T-helper 2 cell treated with Interferon-gamma antibody and Interleukin-4, amounts not matched to agents 5 μg/mL and 100 μg/mL, for 36 hours (primary cell): ENCODE measurements at regions not wholly inside any gene's neighbourhood (a gene's known extent, or its start where the extent isn't known, plus 50 kb on each side); places are given as distances from the start of the nearest gene placed in this dataset.

Experiments used
- DNase-seq: peaks from one replicate; pipeline ENCODE4 v3.0.0; 2021; ENCODE audit warnings: low spot score
- H3K27ac Mint-ChIP-seq: one replicate; pipeline ENCODE4 v1.8.0; 2021; ENCODE audit warnings: mild to moderate bottlenecking, mixed read lengths
- H3K27me3 Mint-ChIP-seq: one replicate; pipeline ENCODE4 v1.8.0; 2021; ENCODE audit warnings: low read depth, mixed read lengths
- H3K36me3 Mint-ChIP-seq: one replicate; pipeline ENCODE4 v1.8.0; 2021; ENCODE audit warnings: low read depth, mixed read lengths
- H3K4me1 Mint-ChIP-seq: one replicate; pipeline ENCODE4 v1.8.0; 2021; ENCODE audit warnings: low read depth, mixed read lengths
- H3K4me3 Mint-ChIP-seq: one replicate; pipeline ENCODE4 v1.8.0; 2022; ENCODE audit warnings: mild to moderate bottlenecking, moderate library complexity, mixed read lengths
- H3K9me3 Mint-ChIP-seq: one replicate; pipeline ENCODE4 v1.8.0; 2021; ENCODE audit warnings: mixed read lengths

GRCh38 chr5:118778941-118779340, 209.4 kb downstream of the DTWD2 start:
- no peak for DNase-seq
- no peak overlapping the region for H3K4me3 Mint-ChIP-seq
- H3K36me3 Mint-ChIP-seq = no peaks in the 10 kb centered on the region
- H3K27me3 Mint-ChIP-seq = no peaks in the 10 kb centered on the region
- no peak overlapping the region for H3K27ac Mint-ChIP-seq
- no peaks in the 10 kb centered on the region for H3K4me1 Mint-ChIP-seq
- H3K9me3 Mint-ChIP-seq = no peaks in the 10 kb centered on the region

DNA sequence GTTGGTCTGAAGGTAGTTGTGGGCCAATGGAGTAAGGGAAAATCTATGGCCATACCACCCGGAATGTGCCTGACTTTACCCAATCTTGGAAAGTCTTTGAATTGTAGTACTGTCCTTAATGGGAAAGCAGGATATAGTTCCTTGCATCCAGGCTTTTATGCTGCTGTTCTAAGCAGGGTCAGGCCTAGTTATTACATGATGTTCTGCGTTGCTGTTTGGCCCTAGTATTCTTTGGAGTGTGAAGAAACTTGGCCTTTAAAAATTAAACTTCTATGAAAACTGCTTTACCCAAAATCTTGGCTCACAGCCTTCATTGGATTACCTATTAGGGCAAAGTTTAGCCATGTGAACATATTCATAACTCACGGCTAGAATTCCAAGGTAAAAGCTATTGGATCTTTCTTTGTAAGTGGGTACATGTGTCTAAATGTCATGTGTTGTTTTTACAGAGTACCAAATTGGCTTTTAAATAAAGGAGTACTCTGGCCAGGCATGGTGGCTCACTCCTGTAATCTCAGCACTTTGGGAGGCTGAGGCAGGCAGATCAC, 211.1 kb downstream of the DTWD2 start:
- Mint-ChIP-seq H3K27me3 (no peaks in the 10 kb centered on the region), H3K4me3 (no peak overlapping the region), H3K4me1 (no peaks in the 10 kb centered on the region), H3K9me3 (no peaks in the 10 kb centered on the region), H3K36me3 (no peaks in the 10 kb centered on the region), H3K27ac (no peak overlapping the region)
- DNase-seq = no peak

DNA sequence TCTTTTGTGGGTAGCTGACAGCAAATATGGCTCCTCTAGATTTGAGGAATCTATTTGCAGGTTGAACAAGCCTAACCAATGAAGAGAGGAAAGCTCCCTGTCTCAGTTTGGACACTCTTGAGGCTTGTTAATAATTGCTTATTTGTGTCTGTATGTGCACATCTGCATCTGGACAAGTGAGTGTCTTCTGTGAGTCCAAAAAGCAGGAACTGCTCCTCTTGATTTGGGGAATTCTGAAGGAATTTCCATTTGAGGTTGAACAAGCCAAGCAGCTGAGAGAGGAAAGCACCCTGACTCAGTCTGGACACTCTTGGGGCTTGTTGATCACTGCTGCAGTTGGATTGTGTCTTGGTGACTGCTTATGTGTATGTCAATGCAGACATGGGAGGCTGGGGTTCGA, 211.6 kb downstream of the DTWD2 start:
- Mint-ChIP-seq H3K9me3 (no peaks in the 10 kb centered on the region), H3K36me3 (no peaks in the 10 kb centered on the region), H3K27ac (no peak overlapping the region), H3K27me3 (no peaks in the 10 kb centered on the region), H3K4me3 (no peak overlapping the region), H3K4me1 (no peaks in the 10 kb centered on the region)
- no peak for DNase-seq

GRCh38 chr5:118775790-118776499, 212.4 kb downstream of the DTWD2 start:
- H3K4me3 Mint-ChIP-seq = no peak overlapping the region
- H3K27ac Mint-ChIP-seq = no peak overlapping the region
- DNase-seq = no peak
- H3K36me3 Mint-ChIP-seq = no peaks in the 10 kb centered on the region
- H3K4me1 Mint-ChIP-seq = no peaks in the 10 kb centered on the region
- H3K9me3 Mint-ChIP-seq = no peaks in the 10 kb centered on the region
- no peaks in the 10 kb centered on the region for H3K27me3 Mint-ChIP-seq

- Mint-ChIP-seq H3K9me3 (peaks cover 4% of the 10 kb centered on the region), H3K27ac (no peak overlapping the region), H3K36me3 (no peaks in the 10 kb centered on the region), H3K4me1 (no peaks in the 10 kb centered on the region), H3K4me3 (no peak overlapping the region), H3K27me3 (no peaks in the 10 kb centered on the region)
- no peak for DNase-seq
These were observed 219.7 kb downstream of the DTWD2 start for GRCh38 chr5:118768607-118769175.

GRCh38 chr5:118762291-118762690, 226.1 kb downstream of the DTWD2 start:
- no peaks in the 10 kb centered on the region for H3K36me3 Mint-ChIP-seq
- no peak overlapping the region for H3K4me3 Mint-ChIP-seq
- H3K4me1 Mint-ChIP-seq = no peaks in the 10 kb centered on the region
- H3K9me3 Mint-ChIP-seq = peaks cover 4% of the 10 kb centered on the region
- no peak overlapping the region for H3K27ac Mint-ChIP-seq
- no peaks in the 10 kb centered on the region for H3K27me3 Mint-ChIP-seq
- no peak for DNase-seq

GRCh38 chr5:118761814-118762213, 226.5 kb downstream of the DTWD2 start:
- peaks cover 4% of the 10 kb centered on the region for H3K9me3 Mint-ChIP-seq
- no peak overlapping the region for H3K4me3 Mint-ChIP-seq
- DNase-seq = no peak
- H3K27ac Mint-ChIP-seq = no peak overlapping the region
- no peaks in the 10 kb centered on the region for H3K27me3 Mint-ChIP-seq
- no peaks in the 10 kb centered on the region for H3K4me1 Mint-ChIP-seq
- no peaks in the 10 kb centered on the region for H3K36me3 Mint-ChIP-seq

GRCh38 chr5:118752969-118753368, 235.4 kb downstream of the DTWD2 start:
- Mint-ChIP-seq H3K27me3 (no peaks in the 10 kb centered on the region), H3K4me3 (no peak overlapping the region), H3K4me1 (no peaks in the 10 kb centered on the region), H3K9me3 (no peaks in the 10 kb centered on the region), H3K27ac (no peak overlapping the region), H3K36me3 (no peaks in the 10 kb centered on the region)
- no peak for DNase-seq

GRCh38 chr5:118736396-118736795, 252.0 kb downstream of the DTWD2 start:
- Mint-ChIP-seq H3K27ac (no peak overlapping the region), H3K9me3 (no peaks in the 10 kb centered on the region), H3K4me3 (no peak overlapping the region), H3K27me3 (no peaks in the 10 kb centered on the region), H3K36me3 (no peaks in the 10 kb centered on the region), H3K4me1 (no peaks in the 10 kb centered on the region)
- no peak for DNase-seq

DNA sequence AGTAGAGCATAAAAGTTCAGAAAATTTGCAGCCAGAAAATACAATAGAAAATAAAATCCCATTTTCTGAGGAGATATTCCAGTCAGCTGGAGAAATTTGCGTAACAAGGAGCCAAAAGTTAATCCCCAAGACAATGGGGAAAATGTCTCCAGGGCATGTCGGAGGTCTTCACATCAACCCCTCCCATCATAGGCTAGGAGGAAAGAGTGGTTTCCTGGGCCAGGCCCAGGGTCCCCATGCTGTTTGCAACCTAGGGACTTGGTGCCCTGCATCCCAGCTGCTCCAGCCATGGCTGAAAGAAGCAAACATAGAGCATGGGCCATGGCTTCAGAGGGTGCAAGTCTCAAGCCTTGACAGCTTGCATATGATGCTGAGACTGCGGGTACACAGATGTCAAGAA, 255.0 kb downstream of the DTWD2 start:
- no peaks in the 10 kb centered on the region for H3K36me3 Mint-ChIP-seq
- H3K4me1 Mint-ChIP-seq = no peaks in the 10 kb centered on the region
- H3K27ac Mint-ChIP-seq = no peak overlapping the region
- no peaks in the 10 kb centered on the region for H3K9me3 Mint-ChIP-seq
- H3K27me3 Mint-ChIP-seq = no peaks in the 10 kb centered on the region
- no peak for DNase-seq
- no peak overlapping the region for H3K4me3 Mint-ChIP-seq

- H3K9me3 Mint-ChIP-seq = no peaks in the 10 kb centered on the region
- DNase-seq = no peak
- no peaks in the 10 kb centered on the region for H3K36me3 Mint-ChIP-seq
- H3K4me3 Mint-ChIP-seq = no peak overlapping the region
- H3K27me3 Mint-ChIP-seq = no peaks in the 10 kb centered on the region
- H3K4me1 Mint-ChIP-seq = no peaks in the 10 kb centered on the region
- H3K27ac Mint-ChIP-seq = no peak overlapping the region
These were observed 260.2 kb downstream of the DTWD2 start for GRCh38 chr5:118728191-118728590.

- Mint-ChIP-seq H3K36me3 (no peaks in the 10 kb centered on the region), H3K9me3 (no peaks in the 10 kb centered on the region), H3K27me3 (no peaks in the 10 kb centered on the region), H3K27ac (no peak overlapping the region), H3K4me3 (no peak overlapping the region), H3K4me1 (no peaks in the 10 kb centered on the region)
- no peak for DNase-seq
These were observed 261.5 kb downstream of the DTWD2 start for GRCh38 chr5:118726891-118727290.

DNA sequence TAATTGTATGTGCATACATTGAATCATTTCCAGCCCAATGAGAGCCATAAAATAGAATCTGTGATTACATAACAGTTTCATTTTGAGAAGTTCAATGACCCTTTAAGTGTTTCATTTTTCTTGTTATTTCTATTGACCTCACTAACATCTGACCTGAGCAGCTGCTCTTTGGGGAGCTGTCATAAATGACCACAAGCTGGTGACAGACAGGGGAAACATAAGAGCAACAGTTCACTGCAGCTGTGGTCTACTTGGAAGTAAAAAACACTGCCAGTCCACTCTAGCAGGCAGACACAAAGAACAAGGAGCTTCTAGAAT, 265.4 kb downstream of the DTWD2 start:
- H3K27ac Mint-ChIP-seq = no peak overlapping the region
- H3K27me3 Mint-ChIP-seq = no peaks in the 10 kb centered on the region
- H3K4me1 Mint-ChIP-seq = no peaks in the 10 kb centered on the region
- no peaks in the 10 kb centered on the region for H3K36me3 Mint-ChIP-seq
- DNase-seq = no peak
- no peak overlapping the region for H3K4me3 Mint-ChIP-seq
- H3K9me3 Mint-ChIP-seq = no peaks in the 10 kb centered on the region

DNA sequence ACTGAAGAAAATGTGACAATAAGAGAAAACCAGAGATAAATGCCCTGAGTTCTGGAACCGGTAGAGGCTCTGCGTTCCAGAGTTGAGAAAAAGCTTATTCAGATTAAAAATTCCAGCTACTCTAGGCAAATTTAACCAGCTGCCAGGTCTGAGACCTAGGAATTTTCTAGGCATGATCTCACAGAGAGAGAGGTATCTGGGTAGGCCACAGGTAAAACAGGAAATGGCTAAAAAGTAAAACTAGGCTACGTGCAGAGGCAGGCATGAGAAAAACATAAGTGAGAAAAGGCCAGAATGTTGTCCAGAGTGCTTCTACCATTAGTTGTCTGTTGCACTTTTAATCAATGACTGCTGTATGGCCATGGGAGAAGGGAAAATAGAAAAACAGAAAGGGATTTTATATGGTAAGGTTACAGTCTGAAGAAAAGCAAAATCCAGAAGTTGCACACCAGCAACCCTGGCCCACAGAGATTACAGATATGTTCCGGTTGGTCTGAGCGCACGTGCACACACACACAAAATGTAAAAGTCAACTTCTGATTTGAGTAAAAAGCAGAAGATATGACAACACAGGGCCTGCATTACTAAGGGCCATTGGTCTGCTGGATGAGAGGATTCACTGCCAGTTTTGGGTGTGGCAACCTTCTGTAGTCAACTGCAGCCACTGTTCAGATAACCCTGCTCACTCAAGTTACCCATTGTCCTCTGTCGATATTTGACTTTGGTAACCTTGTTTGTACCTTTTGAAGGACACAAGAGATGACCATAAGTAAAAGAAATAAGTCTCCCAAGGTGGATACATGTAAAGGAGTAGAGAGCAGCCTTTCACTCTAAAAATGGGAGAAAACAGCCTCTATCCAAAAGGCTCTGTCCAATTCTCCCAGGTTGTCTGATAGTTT, 266.0 kb downstream of the DTWD2 start:
- no peak for DNase-seq
- no peaks in the 10 kb centered on the region for H3K27me3 Mint-ChIP-seq
- no peaks in the 10 kb centered on the region for H3K36me3 Mint-ChIP-seq
- no peaks in the 10 kb centered on the region for H3K9me3 Mint-ChIP-seq
- no peak overlapping the region for H3K27ac Mint-ChIP-seq
- no peaks in the 10 kb centered on the region for H3K4me1 Mint-ChIP-seq
- no peak overlapping the region for H3K4me3 Mint-ChIP-seq
